Adrenal gland (tissue), 5 donors: ENCODE measurements at regions not wholly inside any gene's neighbourhood (a gene's known extent, or its start where the extent isn't known, plus 50 kb on each side); places are given as distances from the start of the nearest gene placed in this dataset.

Experiments
- CTCF ChIP-seq, 6 experiments: fragments of 450-650 bp in 4 of 6; fragments of 200-600 bp in 2 of 6; sonication (generic) in 1 of 6; IDR thresholded peaks; 1 replicate in 5 of 6; 2 replicates in 1 of 6; pipeline versions ENCODE4 v1.5.1 to v1.8.0; 2016 to 2021; ENCODE audit warnings: antibody characterized with exemption in 6 of 6, mild to moderate bottlenecking in 2 of 6, moderate library complexity in 1 of 6
- POLR2A ChIP-seq, 2 donors: fragments of 450-650 bp; IDR thresholded peaks; one replicate each; pipeline ENCODE4 v1.6.1; 2017; ENCODE audit warnings: antibody characterized with exemption in 2 of 2, mild to moderate bottlenecking in 2 of 2, moderate library complexity in 1 of 2
- donor health status: DM: no; HTN: no; CAD: no.

- TF ChIP-seq CTCF (IDR thresholded peaks at IDR 0.05) (no peak), POLR2A (IDR thresholded peaks at IDR 0.05) (no peak)
Measured at GRCh38 chr1:4174291-4175200, 274.5 kb upstream of the C1orf174 start.
